Activated CD4-positive, alpha-beta T cell treated with anti-CD3 and anti-CD28 coated beads for 36 hours (primary cell): ENCODE measurements at regions not wholly inside any gene's neighbourhood (a gene's known extent, or its start where the extent isn't known, plus 50 kb on each side); places are given as distances from the start of the nearest gene placed in this dataset.

Source experiments
- ATAC-seq: fragments of 200-7000 bp; cut with Tn5 transposase; one replicate; pipeline ENCODE4 v1.10.0; 2021; ENCODE audit warnings: mild to moderate bottlenecking, moderate library complexity
- CTCF ChIA-PET: fragments of 350-600 bp; sonication (Branson Sonifier 250); formaldehyde crosslinking; loops from one replicate; lab custom pipeline; 2021; ENCODE audit warnings: antibody characterized with exemption; lab: Charles Lee
- POLR2A ChIA-PET: fragments of 350-600 bp; sonication (Branson Sonifier 250); formaldehyde crosslinking; loops from one replicate; lab custom pipeline; 2021; ENCODE audit warnings: antibody characterized with exemption, inconsistent platforms; lab: Charles Lee
- DNase-seq: peaks from one replicate; pipeline ENCODE4 v3.0.0-alpha.2; 2020
- H3K27ac Mint-ChIP-seq: one replicate; pipeline ENCODE4 v1.8.0; 2021; ENCODE audit warnings: mixed read lengths
- H3K27me3 Mint-ChIP-seq: one replicate; pipeline ENCODE4 v1.8.0; 2021; ENCODE audit warnings: mixed read lengths
- H3K36me3 Mint-ChIP-seq: one replicate; pipeline ENCODE4 v1.8.0; 2021; ENCODE audit warnings: low read depth, mixed read lengths
- H3K4me1 Mint-ChIP-seq: one replicate; pipeline ENCODE4 v1.8.0; 2021; ENCODE audit warnings: mixed read lengths
- H3K4me3 Mint-ChIP-seq: one replicate; pipeline ENCODE4 v1.8.0; 2021; ENCODE audit warnings: mild to moderate bottlenecking, moderate library complexity, mixed read lengths
- H3K9me3 Mint-ChIP-seq: one replicate; pipeline ENCODE4 v1.8.0; 2021; ENCODE audit warnings: low read depth, mixed read lengths
- intact Hi-C, 2 experiments: fragments of 100-400 bp; cut with DNase I in 1 of 2; cut with micrococcal nuclease in 1 of 2; formaldehyde crosslinking; loops; one replicate each; pipeline versions ENCODE4 v1.14.2 to v1.15.1; 2022 to 2024; cut with DNase I, micrococcal nuclease

DNA sequence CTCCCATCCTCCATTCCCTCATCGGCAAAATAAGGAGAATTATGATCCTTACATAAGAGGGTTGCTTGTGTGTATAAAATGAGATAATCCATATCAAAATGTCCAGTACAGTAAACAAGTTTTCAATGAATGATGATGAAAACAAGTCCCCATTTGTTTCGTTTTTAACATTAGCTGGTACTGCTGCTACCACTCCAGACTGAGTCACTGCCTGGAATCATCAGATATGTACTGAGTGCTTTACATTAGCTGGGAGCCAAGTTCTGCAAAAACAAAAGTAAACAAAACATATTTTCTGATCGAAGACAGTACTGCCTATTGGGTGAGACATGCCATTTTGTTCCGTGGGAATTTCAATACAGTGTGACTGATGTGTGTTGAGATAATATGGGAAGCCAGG lies 123.2 kb upstream of the IGFBP7 start:
- no peaks in the 10 kb centered on the region for H3K9me3 Mint-ChIP-seq
- intact Hi-C loops, result no loop called here
- no peaks in the 10 kb centered on the region for H3K36me3 Mint-ChIP-seq
- ATAC-seq, result no peak
- POLR2A ChIA-PET, result no interaction called here
- H3K27ac Mint-ChIP-seq, result no peak overlapping the region
- peaks cover 2% of the 10 kb centered on the region for H3K27me3 Mint-ChIP-seq
- DNase-seq, result no peak
- CTCF ChIA-PET, result no interaction called here
- H3K4me1 Mint-ChIP-seq, result no peaks in the 10 kb centered on the region
- H3K4me3 Mint-ChIP-seq, result no peak overlapping the region

DNA sequence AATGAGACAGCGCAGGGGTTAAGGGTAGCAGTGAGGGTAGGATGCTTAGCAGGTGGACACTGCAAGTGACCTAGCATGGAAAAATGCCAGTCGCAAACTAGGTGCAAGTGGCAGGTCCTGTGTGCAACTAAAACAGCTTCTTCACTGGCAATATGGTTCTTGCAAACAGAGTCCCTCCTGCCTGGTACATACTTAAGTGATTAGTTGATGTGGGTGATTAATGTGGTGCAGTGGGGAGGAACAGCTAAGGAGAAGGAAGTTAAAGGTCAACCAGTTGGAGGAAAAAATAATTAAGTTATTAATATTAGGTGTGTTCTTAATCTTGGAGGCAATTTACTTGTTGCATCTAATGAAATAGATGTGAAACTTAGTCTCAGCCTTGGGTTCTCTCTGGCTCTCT lies 121.6 kb upstream of the IGFBP7 start:
- Mint-ChIP-seq H3K27me3 (peaks cover 8% of the 10 kb centered on the region), H3K27ac (no peak overlapping the region), H3K4me1 (no peaks in the 10 kb centered on the region), H3K9me3 (no peaks in the 10 kb centered on the region), H3K36me3 (no peaks in the 10 kb centered on the region), H3K4me3 (no peak overlapping the region)
- DNase-seq, result no peak
- POLR2A ChIA-PET, result no interaction called here
- CTCF ChIA-PET, result no interaction called here
- intact Hi-C loops, result no loop called here
- no peak for ATAC-seq

DNA sequence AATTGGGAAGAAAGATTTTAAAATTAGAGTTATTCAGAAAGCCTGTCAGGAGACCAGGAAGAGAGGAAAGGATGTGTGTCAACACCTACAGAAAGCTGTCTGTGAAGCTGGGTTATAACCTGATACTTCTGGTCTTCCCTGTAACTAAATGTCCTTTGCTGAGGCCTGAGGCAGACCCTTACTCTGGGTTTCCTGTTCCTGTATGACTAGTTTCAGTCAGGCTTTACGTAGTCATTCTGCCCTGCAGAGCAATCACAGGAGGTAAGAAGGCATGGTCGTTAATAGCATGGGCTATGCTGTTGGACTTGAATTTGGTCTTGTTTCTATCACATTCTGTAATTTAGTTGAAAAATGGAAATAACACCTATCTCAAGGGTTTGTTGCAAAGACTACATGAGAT lies 110.5 kb upstream of the IGFBP7 start:
- no peaks in the 10 kb centered on the region for H3K36me3 Mint-ChIP-seq
- CTCF ChIA-PET, result no interaction called here
- H3K4me3 Mint-ChIP-seq, result no peak overlapping the region
- POLR2A ChIA-PET, result no interaction called here
- no peaks in the 10 kb centered on the region for H3K27me3 Mint-ChIP-seq
- H3K4me1 Mint-ChIP-seq, result no peaks in the 10 kb centered on the region
- no peak for ATAC-seq
- H3K9me3 Mint-ChIP-seq, result no peaks in the 10 kb centered on the region
- intact Hi-C loops, result no loop called here
- H3K27ac Mint-ChIP-seq, result no peak overlapping the region
- DNase-seq, result no peak

DNA sequence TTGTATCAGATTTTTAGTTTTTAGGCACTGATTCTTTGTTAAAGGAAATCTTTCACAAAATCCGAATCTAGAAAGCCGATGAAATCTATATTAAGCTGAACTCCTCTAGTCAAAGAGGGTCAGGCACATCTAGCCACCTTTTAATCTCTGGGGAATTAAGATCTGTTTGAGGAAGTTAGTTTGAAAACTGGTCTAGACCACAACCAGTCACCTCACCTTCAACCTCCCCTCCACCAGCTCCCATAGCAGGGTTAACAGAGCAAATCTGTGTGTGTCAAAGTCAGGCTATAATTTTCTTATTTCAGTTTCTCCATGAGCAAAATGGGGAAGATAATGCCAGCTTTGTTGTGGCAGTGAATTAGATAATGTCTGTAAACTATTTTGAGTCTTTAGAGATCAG lies 110.0 kb upstream of the IGFBP7 start:
- Mint-ChIP-seq H3K9me3 (no peaks in the 10 kb centered on the region), H3K36me3 (no peaks in the 10 kb centered on the region), H3K4me3 (no peak overlapping the region), H3K4me1 (no peaks in the 10 kb centered on the region), H3K27ac (no peak overlapping the region), H3K27me3 (no peaks in the 10 kb centered on the region)
- CTCF ChIA-PET, result no interaction called here
- intact Hi-C loops, result no loop called here
- POLR2A ChIA-PET, result no interaction called here
- ATAC-seq (no peak), DNase-seq (no peak)

DNA sequence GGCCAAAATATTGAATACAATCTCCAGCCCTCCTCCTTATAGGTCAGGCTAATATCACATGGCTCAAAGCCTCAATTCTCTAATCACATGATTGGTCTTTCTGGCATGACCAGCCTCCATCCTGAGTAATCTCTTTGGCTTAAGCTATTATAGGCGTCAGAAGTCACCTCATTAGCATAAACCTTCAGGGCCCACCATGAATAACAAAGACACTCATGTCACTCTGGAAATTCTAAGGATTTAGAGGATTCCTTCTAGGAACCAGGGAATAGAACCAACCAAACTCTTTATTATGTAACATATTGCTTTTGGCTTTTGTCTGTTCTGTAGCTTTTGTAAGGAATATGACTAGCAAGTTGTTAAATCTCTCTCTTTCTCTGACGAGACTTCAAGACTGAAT lies 109.2 kb upstream of the IGFBP7 start:
- ChIA-PET CTCF (no interaction called here), POLR2A (no interaction called here)
- Mint-ChIP-seq H3K27me3 (no peaks in the 10 kb centered on the region), H3K4me3 (no peak overlapping the region), H3K27ac (no peak overlapping the region), H3K36me3 (no peaks in the 10 kb centered on the region), H3K4me1 (no peaks in the 10 kb centered on the region), H3K9me3 (no peaks in the 10 kb centered on the region)
- intact Hi-C loops, result no loop called here
- DNase-seq (no peak), ATAC-seq (no peak)

DNA sequence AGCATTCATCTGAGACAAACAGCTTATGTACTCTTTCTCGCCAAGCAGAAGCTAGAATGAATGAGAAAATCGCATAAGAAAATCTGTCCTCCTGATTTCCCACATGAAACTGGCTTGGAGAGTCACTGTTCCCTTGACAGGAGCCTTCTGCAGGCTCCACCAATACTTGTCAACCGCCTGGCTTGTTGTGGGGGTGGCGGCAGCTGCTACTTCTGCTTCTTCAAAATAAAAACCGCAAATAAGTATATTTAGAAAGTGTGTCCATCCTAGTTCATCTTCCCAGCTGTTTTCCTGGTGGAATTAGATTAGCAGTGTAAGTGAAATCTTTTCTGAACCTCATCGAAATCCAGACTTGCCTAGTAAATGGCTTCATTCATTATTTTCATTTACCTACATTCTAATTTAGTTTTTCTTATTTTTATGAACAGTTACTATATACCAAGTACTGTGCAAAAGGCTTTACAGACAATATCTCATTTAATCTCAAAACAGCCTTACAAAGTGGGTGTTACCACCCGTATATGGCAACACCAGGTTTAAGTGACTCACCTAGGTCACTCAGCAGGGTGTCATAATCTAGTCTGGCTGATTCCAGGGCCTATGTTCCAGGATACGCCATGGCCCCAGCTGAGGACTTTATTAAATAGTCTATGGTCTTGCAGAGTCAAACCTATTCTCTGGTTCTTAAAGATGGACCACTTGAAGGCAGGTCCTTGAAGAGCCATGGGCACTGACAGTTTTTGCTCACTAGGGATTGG lies 104.6 kb upstream of the IGFBP7 start:
- ATAC-seq (no peak), DNase-seq (no peak)
- H3K4me1 Mint-ChIP-seq, result no peaks in the 10 kb centered on the region
- ChIA-PET CTCF (no interaction called here), POLR2A (no interaction called here)
- no peak overlapping the region for H3K4me3 Mint-ChIP-seq
- H3K27ac Mint-ChIP-seq, result no peak overlapping the region
- no peaks in the 10 kb centered on the region for H3K27me3 Mint-ChIP-seq
- no peaks in the 10 kb centered on the region for H3K9me3 Mint-ChIP-seq
- intact Hi-C loops, result no loop called here
- no peaks in the 10 kb centered on the region for H3K36me3 Mint-ChIP-seq

DNA sequence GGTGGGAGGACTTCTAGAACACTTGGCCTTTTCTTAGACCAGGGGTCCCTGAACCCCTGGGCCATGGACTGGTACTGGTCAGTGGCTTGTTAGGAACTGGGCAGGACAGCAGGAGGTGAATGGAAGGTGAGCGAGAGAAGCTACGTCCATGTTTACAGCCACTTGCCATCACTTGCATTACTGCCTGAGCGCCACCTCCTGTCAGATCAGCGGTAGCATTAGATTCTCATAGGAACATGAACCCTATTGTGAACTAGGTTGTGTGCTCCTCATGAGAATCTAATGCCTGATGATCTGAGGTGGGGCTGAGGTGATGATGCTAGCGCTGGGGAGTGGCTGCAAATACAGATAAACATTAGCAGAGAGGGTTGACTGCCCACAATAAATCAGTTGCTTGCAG lies 100.9 kb upstream of the IGFBP7 start:
- intact Hi-C loops, result no loop called here
- H3K36me3 Mint-ChIP-seq, result no peaks in the 10 kb centered on the region
- H3K9me3 Mint-ChIP-seq, result no peaks in the 10 kb centered on the region
- ChIA-PET POLR2A (no interaction called here), CTCF (no interaction called here)
- H3K27me3 Mint-ChIP-seq, result peaks cover 4% of the 10 kb centered on the region
- no peak for ATAC-seq
- no peak overlapping the region for H3K4me3 Mint-ChIP-seq
- no peak for DNase-seq
- no peak overlapping the region for H3K27ac Mint-ChIP-seq
- no peaks in the 10 kb centered on the region for H3K4me1 Mint-ChIP-seq

DNA sequence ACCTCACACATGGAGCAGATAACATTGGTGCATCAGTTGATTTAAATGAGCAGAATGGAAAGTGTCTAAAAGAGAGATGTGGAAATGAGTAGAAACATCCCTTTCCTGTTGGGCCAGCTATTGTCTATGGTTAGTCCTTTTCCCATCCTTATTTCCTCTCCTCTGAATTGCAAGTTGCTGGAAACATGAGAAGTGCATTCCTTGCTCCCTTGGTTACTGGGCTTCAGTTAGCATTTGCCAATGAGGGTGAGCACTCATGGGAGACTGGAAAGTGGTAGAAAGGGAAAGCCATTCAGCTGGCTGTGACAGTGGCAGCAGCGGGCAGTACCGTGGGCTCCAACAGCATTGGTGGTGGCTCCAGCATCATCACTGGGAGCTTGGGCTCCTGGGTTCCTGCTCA lies 96.0 kb upstream of the IGFBP7 start:
- no peaks in the 10 kb centered on the region for H3K36me3 Mint-ChIP-seq
- ATAC-seq (no peak), DNase-seq (no peak)
- no peak overlapping the region for H3K4me3 Mint-ChIP-seq
- H3K27ac Mint-ChIP-seq, result no peak overlapping the region
- H3K9me3 Mint-ChIP-seq, result no peaks in the 10 kb centered on the region
- CTCF ChIA-PET, result interaction anchor here (0.5 to 1.2 kb wide), 2 partner anchors 10 to 16 kb away, joined by 4 to 6 read pairs; no protein-coding TSS in a partner anchor
- H3K27me3 Mint-ChIP-seq, result peaks cover 16% of the 10 kb centered on the region
- POLR2A ChIA-PET, result no interaction called here
- H3K4me1 Mint-ChIP-seq, result no peaks in the 10 kb centered on the region
- intact Hi-C loops, result no loop called here

DNA sequence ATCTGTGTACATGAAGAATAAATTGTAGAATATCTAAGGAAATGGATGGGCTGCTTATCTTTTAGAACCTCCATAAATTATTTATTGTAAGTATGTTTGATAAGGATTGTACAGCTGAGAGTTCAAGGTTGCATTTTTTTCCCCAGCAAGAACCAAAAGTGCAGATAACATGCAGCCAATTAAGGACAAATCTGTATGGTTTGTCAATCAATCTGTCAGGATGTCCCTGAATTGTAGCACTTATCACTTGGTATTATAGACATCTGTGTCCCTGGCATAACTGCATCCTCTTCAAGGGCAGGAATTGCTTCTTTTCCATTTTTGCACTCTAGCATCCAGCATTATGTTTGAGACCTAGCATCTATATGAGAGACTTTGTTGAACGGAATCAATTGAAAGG lies 95.4 kb upstream of the IGFBP7 start:
- DNase-seq (no peak), ATAC-seq (no peak)
- no peak overlapping the region for H3K4me3 Mint-ChIP-seq
- no peaks in the 10 kb centered on the region for H3K36me3 Mint-ChIP-seq
- H3K27ac Mint-ChIP-seq, result no peak overlapping the region
- intact Hi-C loops, result no loop called here
- H3K4me1 Mint-ChIP-seq, result no peaks in the 10 kb centered on the region
- no peaks in the 10 kb centered on the region for H3K9me3 Mint-ChIP-seq
- ChIA-PET POLR2A (no interaction called here), CTCF (interaction anchor here (0.5 to 1.2 kb wide), 2 partner anchors 9 to 15 kb away, joined by 4 to 6 read pairs; no protein-coding TSS in a partner anchor)
- peaks cover 16% of the 10 kb centered on the region for H3K27me3 Mint-ChIP-seq

DNA sequence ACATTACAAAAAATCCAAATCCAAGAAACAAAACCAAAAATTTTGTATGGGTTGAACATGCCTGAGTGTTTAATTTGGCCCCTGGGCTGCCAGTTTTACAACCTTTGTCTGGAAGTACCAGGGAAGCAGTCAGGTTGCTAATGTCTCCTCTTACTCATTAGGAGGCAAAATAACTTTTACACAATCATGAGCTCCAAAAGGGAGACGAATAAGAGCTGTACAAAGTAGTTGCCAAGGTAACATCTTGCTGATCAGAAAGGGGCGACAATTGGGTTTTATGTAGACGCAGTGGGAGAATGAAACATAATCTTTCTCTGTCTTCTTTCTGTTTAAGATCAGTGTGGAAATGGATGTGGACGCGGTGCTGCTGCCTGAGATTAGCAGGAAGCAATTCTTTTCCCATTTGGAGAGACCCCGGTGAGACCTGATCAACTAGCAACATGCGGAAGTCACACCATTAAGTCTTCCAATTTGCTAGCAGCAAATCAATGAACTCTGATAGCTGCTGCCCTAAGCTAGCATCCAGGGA lies 90.7 kb upstream of the IGFBP7 start:
- Mint-ChIP-seq H3K27ac (no peak overlapping the region), H3K4me1 (no peaks in the 10 kb centered on the region), H3K36me3 (no peaks in the 10 kb centered on the region), H3K4me3 (no peak overlapping the region), H3K9me3 (no peaks in the 10 kb centered on the region), H3K27me3 (peaks cover 19% of the 10 kb centered on the region)
- intact Hi-C loops, result no loop called here
- ChIA-PET POLR2A (no interaction called here), CTCF (interaction anchor here (1.8 kb wide), 1 partner anchor 10 kb away, joined by 10 read pairs; no protein-coding TSS in a partner anchor)
- DNase-seq (no peak), ATAC-seq (no peak)

DNA sequence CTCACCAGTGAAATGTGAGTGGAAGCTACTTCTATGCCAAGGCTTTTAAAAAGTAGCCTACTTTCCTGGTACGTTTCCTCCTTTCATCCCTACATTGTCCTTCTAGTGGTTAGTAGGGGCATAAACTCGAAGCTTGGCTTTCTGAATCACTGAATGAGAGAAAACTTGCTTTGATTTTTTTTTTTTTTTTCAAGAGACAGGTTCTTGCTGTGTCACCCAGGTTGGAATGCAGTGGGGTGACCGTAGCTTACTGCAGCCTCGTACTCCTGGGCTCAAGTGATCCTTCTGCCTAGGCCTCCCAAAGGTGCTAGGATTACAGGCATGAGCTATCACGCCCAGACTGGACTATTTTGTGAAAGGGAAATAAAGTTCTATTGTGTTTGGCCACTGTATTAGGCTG lies 89.1 kb upstream of the IGFBP7 start:
- no peaks in the 10 kb centered on the region for H3K9me3 Mint-ChIP-seq
- H3K36me3 Mint-ChIP-seq, result no peaks in the 10 kb centered on the region
- H3K4me1 Mint-ChIP-seq, result peaks cover under 1% of the 10 kb centered on the region
- intact Hi-C loops, result no loop called here
- DNase-seq (no peak), ATAC-seq (no peak)
- H3K4me3 Mint-ChIP-seq, result no peak overlapping the region
- ChIA-PET CTCF (no interaction called here), POLR2A (interaction anchor here (0.6 kb wide), 1 partner anchor 25 kb away, joined by 12 read pairs; no protein-coding TSS in a partner anchor)
- peaks cover 17% of the 10 kb centered on the region for H3K27me3 Mint-ChIP-seq
- no peak overlapping the region for H3K27ac Mint-ChIP-seq

DNA sequence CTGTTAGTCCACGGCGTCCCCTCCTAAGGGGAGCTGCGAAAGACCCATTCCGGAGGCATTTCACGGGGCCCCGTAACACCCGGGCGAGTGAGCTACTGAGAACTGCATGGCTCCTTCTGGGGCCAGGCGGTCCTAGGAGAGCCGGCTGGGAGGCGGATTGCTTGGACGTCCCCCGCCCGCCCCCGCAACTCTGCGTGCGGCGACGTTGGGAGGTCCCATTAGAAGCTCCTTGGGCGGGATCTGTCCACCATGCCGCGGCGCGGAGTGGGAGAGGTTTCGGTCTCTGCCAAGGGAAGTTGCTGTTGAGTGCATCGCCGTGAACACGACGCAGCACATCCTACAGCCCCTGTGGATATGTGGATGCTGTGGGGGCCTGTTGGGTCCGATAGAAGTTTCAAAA lies 85.4 kb upstream of the IGFBP7 start:
- H3K36me3 Mint-ChIP-seq, result no peaks in the 10 kb centered on the region
- ChIA-PET POLR2A (no interaction called here), CTCF (no interaction called here)
- ATAC-seq (no peak), DNase-seq (no peak)
- H3K4me3 Mint-ChIP-seq, result no peak overlapping the region
- H3K9me3 Mint-ChIP-seq, result no peaks in the 10 kb centered on the region
- H3K27me3 Mint-ChIP-seq, result peaks cover 25% of the 10 kb centered on the region
- H3K27ac Mint-ChIP-seq, result no peak overlapping the region
- intact Hi-C loops, result no loop called here
- H3K4me1 Mint-ChIP-seq, result peaks cover 3% of the 10 kb centered on the region
